Upper lobe of left lung (tissue), 6 donors: ENCODE measurements at regions not wholly inside any gene's neighbourhood (a gene's known extent, or its start where the extent isn't known, plus 50 kb on each side); places are given as distances from the start of the nearest gene placed in this dataset.

Source experiments
- ATAC-seq, 2 donors: fragments of 200-7000 bp; cut with Tn5 transposase; one replicate each; pipeline ENCODE4 v1.9.1; 2022; ENCODE audit warnings: mild to moderate bottlenecking in 2 of 2, moderate library complexity in 2 of 2; ENCODE audit not compliant: low FRiP score in 2 of 2
- DNase-seq, 2 donors: peaks; one replicate each; pipeline ENCODE4 v3.0.0-alpha.2; 2019 to 2020
- H3K27ac ChIP-seq, 4 donors: fragments of 200-600 bp; sonication (generic); one replicate each; pipeline ENCODE4 v1.5.1; 2016 to 2019
- H3K27me3 ChIP-seq, 4 donors: fragments of 200-600 bp; sonication (generic); one replicate each; pipeline ENCODE4 v1.5.1; 2017 to 2019
- H3K36me3 ChIP-seq, 4 donors: fragments of 200-600 bp; sonication (generic); one replicate each; pipeline ENCODE4 v1.5.1; 2016 to 2019
- H3K4me1 ChIP-seq, 4 donors: fragments of 200-600 bp; sonication (generic); one replicate each; pipeline ENCODE4 v1.5.1; 2018 to 2019
- H3K4me3 ChIP-seq, 4 donors: fragments of 200-600 bp; sonication (generic); one replicate each; pipeline ENCODE4 v1.5.1; 2017 to 2019; ENCODE audit warnings: mild to moderate bottlenecking in 2 of 4, moderate library complexity in 1 of 4
- H3K9me3 ChIP-seq, 4 donors: fragments of 200-600 bp; sonication (generic); one replicate each; pipeline ENCODE4 v1.5.1; 2018 to 2019
- EP300 ChIP-seq, 4 donors: sonication (generic); formaldehyde crosslinking; IDR thresholded peaks; one replicate each; pipeline ENCODE4 v1.5.1; 2017; ENCODE audit warnings: antibody characterized with exemption in 4 of 4, control low read depth in 2 of 4
- POLR2A ChIP-seq, 4 donors: fragments of 450-650 bp; IDR thresholded peaks; one replicate each; pipeline ENCODE4 v1.5.1; 2016 to 2017; ENCODE audit warnings: antibody characterized with exemption in 4 of 4, mild to moderate bottlenecking in 2 of 4
- POLR2AphosphoS5 ChIP-seq, 2 donors: sonication (generic); formaldehyde crosslinking; IDR thresholded peaks; one replicate each; pipeline ENCODE4 v1.5.1; 2017; ENCODE audit warnings: antibody characterized with exemption in 2 of 2
- whole genome bisulfite sequencing, 2 donors: methylation state at CpG; one replicate each; pipeline ENCODE4 v1.1.5; 2017 to 2018; 5-methylcytosine and 5-hydroxymethylcytosine counted together
- TF ChIP-seq, protein P1 (sequence below), 6 experiments: fragments of 450-650 bp in 4 of 6; fragments of 200-600 bp in 2 of 6; sonication (generic) in 2 of 6; IDR thresholded peaks; one replicate each; pipeline ENCODE4 v1.5.1; 2016 to 2019; ENCODE audit warnings: antibody characterized with exemption in 6 of 6
- donor health status: DM: no; HTN: no; CAD: no; lungs with moderate emphysema.
- donor health status: DM: no; HTN: yes; CAD: no; lungs with severe emphysema.

DNA sequence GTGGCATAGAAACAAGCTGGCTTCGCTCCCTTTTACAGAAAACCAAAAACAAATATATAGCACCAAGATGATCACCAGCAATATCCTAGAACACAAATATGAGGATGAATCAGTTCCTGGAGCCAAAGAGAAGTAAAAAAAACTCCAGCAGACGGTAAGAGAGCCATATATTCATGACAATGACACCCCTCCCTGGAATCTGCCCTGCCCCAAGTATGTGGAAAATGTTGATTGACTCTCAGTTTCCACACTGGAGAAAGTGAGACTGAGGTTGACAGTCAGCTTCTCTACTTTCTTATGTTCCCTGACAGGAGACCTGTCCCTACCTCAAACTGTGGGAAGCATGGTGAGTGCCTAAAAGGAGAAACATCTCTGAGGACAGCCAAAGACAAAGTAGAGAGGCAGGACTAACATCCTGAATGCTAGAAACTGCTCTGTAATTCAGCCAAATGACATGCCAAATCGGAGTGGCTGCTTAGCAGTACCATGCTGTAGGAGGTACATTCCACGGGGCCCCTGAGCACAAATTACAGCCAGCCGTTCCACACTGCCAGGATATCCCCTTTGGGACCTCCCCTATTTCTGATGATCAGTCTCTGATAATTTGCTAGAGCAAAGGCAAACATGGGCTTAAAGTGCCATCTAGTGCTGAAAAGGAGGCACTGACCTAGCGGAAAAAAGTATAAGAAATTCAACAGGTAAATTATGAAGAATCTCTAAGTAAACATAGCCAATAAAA is 424.0 kb upstream of the RGMB start:
- ATAC-seq = no peak
- H3K4me1 ChIP-seq = no peaks in the 10 kb centered on the region
- no peaks in the 10 kb centered on the region for H3K27me3 ChIP-seq

DNA sequence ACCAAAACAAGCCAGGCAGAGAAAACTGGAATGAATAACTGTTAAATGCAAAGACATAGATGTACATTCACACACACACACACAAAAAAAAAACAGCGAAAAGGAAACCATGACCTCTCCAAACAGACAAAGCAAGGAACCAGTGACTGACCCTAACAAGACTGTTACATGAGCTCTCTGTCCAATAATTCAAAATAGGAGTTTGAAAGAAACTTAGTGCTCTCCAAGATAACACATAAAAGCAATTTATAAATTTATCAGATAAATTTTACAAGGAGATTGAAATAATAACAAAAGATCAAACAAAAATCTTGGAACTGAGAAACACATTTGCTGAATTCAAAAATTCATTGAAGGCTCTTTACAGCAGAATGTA is 423.5 kb upstream of the RGMB start:
- Histone ChIP-seq H3K4me1 (no peaks in the 10 kb centered on the region), H3K9me3 (peaks cover 0 to 10% (median 0%) of the 10 kb centered on the region in 4 donors), H3K4me3 (no peak overlapping the region), H3K27ac (no peak overlapping the region), H3K27me3 (no peaks in the 10 kb centered on the region), H3K36me3 (no peaks in the 10 kb centered on the region)
- 84 to 90% methylated on average over 1 of the region's 1 CpG for WGBS, 2 donors
- TF ChIP-seq, protein P1, sequence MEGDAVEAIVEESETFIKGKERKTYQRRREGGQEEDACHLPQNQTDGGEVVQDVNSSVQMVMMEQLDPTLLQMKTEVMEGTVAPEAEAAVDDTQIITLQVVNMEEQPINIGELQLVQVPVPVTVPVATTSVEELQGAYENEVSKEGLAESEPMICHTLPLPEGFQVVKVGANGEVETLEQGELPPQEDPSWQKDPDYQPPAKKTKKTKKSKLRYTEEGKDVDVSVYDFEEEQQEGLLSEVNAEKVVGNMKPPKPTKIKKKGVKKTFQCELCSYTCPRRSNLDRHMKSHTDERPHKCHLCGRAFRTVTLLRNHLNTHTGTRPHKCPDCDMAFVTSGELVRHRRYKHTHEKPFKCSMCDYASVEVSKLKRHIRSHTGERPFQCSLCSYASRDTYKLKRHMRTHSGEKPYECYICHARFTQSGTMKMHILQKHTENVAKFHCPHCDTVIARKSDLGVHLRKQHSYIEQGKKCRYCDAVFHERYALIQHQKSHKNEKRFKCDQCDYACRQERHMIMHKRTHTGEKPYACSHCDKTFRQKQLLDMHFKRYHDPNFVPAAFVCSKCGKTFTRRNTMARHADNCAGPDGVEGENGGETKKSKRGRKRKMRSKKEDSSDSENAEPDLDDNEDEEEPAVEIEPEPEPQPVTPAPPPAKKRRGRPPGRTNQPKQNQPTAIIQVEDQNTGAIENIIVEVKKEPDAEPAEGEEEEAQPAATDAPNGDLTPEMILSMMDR (IDR thresholded peaks at IDR 0.05) = no peak
- DNase-seq (no peak), ATAC-seq (no peak)

More for the DNA sequence above, 424.0 kb upstream of the RGMB start:
- Histone ChIP-seq H3K4me3 (no peak overlapping the region), H3K36me3 (no peaks in the 10 kb centered on the region), H3K9me3 (peaks cover 0 to 10% (median 0%) of the 10 kb centered on the region in 4 donors), H3K27ac (no peak overlapping the region)
- DNase-seq = no peak
- TF ChIP-seq EP300 (IDR thresholded peaks at IDR 0.05) = no peak
- no peak for TF ChIP-seq POLR2A (IDR thresholded peaks at IDR 0.05)
- TF ChIP-seq, protein P1 (IDR thresholded peaks at IDR 0.05) = no peak
- no peak for TF ChIP-seq POLR2AphosphoS5 (IDR thresholded peaks at IDR 0.05)
- WGBS, 2 donors = 83 to 84% methylated on average over 6 of the region's 6 CpGs

DNA sequence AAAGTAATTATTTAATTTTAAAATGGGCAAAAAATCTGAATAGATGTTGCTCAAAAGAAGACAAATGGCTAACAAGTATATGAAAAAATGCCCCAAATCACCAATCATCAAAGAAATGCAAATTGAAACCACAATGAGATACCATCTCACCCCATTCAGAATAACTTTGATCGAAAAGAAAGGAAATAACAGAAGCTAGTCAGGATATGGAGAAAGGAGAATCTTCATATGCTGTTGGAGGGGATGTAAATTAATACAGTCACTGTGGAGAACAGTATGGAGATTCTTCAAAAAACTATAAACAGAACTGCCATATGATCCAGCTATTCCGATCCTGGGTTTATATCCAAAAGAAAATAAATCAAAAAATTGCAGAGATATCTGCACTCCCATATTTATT is 418.5 kb upstream of the RGMB start:
- no peak overlapping the region for H3K27ac ChIP-seq
- DNase-seq = no peak
- peaks cover 0 to 5% (median under 1%) of the 10 kb centered on the region in 4 donors for H3K9me3 ChIP-seq
- H3K4me1 ChIP-seq = no peaks in the 10 kb centered on the region
- H3K4me3 ChIP-seq = no peak overlapping the region
- WGBS, 2 donors = 64 to 76% methylated on average over 2 of the region's 2 CpGs
- ATAC-seq = no peak
- no peaks in the 10 kb centered on the region for H3K27me3 ChIP-seq
- H3K36me3 ChIP-seq = no peaks in the 10 kb centered on the region
- TF ChIP-seq, protein P1 (IDR thresholded peaks at IDR 0.05) = no peak
- TF ChIP-seq POLR2AphosphoS5 (IDR thresholded peaks at IDR 0.05) (no peak), POLR2A (IDR thresholded peaks at IDR 0.05) (no peak), EP300 (IDR thresholded peaks at IDR 0.05) (no peak)

DNA sequence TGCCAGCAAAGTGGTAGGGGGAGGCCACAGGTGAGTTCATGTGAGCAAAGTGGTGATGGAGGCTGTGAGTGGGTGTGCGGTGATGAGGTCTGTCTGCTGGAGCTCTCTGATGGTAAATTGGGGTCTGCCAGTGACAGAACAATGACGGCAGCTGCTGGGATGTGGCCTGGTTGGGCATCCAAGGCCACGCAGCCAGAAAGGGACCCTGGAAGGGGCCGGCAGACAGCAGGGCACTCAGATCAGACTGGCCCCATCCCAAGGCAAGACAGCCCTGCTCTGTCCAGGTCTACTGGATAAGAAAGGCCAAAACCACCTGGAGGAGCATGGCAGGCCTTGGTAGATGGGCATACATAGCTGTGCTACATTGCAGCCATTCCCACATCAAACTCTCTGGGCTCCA is 412.9 kb upstream of the RGMB start:
- DNase-seq = peak in 1 of 2 donors; percentile 37
- Histone ChIP-seq H3K27ac (no peak overlapping the region), H3K9me3 (peaks cover 0 to 5% (median 0%) of the 10 kb centered on the region in 4 donors), H3K4me3 (no peak overlapping the region), H3K4me1 (no peaks in the 10 kb centered on the region), H3K36me3 (no peaks in the 10 kb centered on the region), H3K27me3 (no peaks in the 10 kb centered on the region)
- ATAC-seq = peak in 1 of 2 donors; percentile 26
- TF ChIP-seq POLR2AphosphoS5 (IDR thresholded peaks at IDR 0.05) (no peak), EP300 (IDR thresholded peaks at IDR 0.05) (no peak), POLR2A (IDR thresholded peaks at IDR 0.05) (no peak)
- TF ChIP-seq, protein P1 (IDR thresholded peaks at IDR 0.05) = no peak
- WGBS, 2 donors = 85 to 93% methylated on average over 3 to 4 of the region's 4 CpGs

DNA sequence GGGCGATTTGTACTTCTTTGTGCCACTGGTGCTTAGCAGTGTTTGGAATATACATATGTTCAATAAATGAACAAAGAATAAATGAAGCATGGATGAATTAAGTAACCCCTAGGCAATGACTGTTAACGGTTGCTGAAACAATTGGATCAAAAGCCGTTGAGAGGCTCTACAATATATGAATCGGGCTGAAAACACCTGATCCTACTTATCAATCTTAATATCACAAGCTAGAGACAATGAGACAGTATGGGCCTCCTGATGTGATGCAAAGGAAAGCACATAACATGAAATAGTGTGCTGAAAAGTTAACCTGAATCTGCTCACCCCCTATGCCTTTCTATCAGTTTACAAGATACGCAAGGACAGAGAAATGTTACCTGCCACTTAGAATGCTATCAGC is 410.3 kb upstream of the RGMB start:
- H3K27me3 ChIP-seq = no peaks in the 10 kb centered on the region
- no peak for DNase-seq
- TF ChIP-seq POLR2A (IDR thresholded peaks at IDR 0.05) = no peak
- TF ChIP-seq EP300 (IDR thresholded peaks at IDR 0.05) = no peak
- TF ChIP-seq POLR2AphosphoS5 (IDR thresholded peaks at IDR 0.05) = no peak
- TF ChIP-seq, protein P1 (IDR thresholded peaks at IDR 0.05) = no peak
- no peaks in the 10 kb centered on the region for H3K4me1 ChIP-seq
- no peak overlapping the region for H3K4me3 ChIP-seq
- peaks cover 0 to 5% (median 0%) of the 10 kb centered on the region in 4 donors for H3K9me3 ChIP-seq
- WGBS, 2 donors = 88 to 90% methylated on average over 5 of the region's 5 CpGs
- no peak overlapping the region for H3K27ac ChIP-seq
- no peak for ATAC-seq
- H3K36me3 ChIP-seq = no peaks in the 10 kb centered on the region
